ENCODE measurements at regions not wholly inside any gene's neighbourhood (a gene's known extent, or its start where the extent isn't known, plus 50 kb on each side); places are given as distances from the start of the nearest gene placed in this dataset.

- Histone ChIP-seq H3K27ac (no peak overlapping the region), H3K4me1 (no peaks in the 10 kb centered on the region), H3K36me3 (no peaks in the 10 kb centered on the region), H3K4me3 (no peak overlapping the region), H3K9me3 (peaks cover 0 to 15% (median 6%) of the 10 kb centered on the region in 4 donors), H3K27me3 (no peaks in the 10 kb centered on the region)
- 64 to 75% methylated on average over 2 of the region's 2 CpGs for WGBS, 2 donors
- DNase-seq (ENCODE audit: low spot score in 2 of 2), result no peak
- TF ChIP-seq EP300 (IDR thresholded peaks at IDR 0.05) (no peak), POLR2A (IDR thresholded peaks at IDR 0.05) (no peak), CTCF (IDR thresholded peaks at IDR 0.05) (no peak)
These were observed 368.2 kb downstream of the HINT1 start for GRCh38 chr5:130796902-130797301.

GRCh38 chr5:130796032-130796431 lies 369.0 kb downstream of the HINT1 start:
- WGBS, 2 donors, result 82% methylated on average over 2 of the region's 2 CpGs
- Histone ChIP-seq H3K4me1 (no peaks in the 10 kb centered on the region), H3K9me3 (peaks cover 0 to 12% (median 4%) of the 10 kb centered on the region in 4 donors), H3K27ac (no peak overlapping the region), H3K4me3 (no peak overlapping the region), H3K36me3 (no peaks in the 10 kb centered on the region), H3K27me3 (no peaks in the 10 kb centered on the region)
- no peak for DNase-seq (ENCODE audit: low spot score in 2 of 2)
- TF ChIP-seq EP300 (IDR thresholded peaks at IDR 0.05) (no peak), POLR2A (IDR thresholded peaks at IDR 0.05) (no peak), CTCF (IDR thresholded peaks at IDR 0.05) (no peak)

GRCh38 chr5:130795037-130795436 lies 370.0 kb downstream of the HINT1 start:
- no peak for TF ChIP-seq EP300 (IDR thresholded peaks at IDR 0.05)
- no peaks in the 10 kb centered on the region for H3K27me3 ChIP-seq
- no peak overlapping the region for H3K4me3 ChIP-seq
- H3K4me1 ChIP-seq, result no peaks in the 10 kb centered on the region
- peaks cover 0 to 3% (median 0%) of the 10 kb centered on the region in 4 donors for H3K9me3 ChIP-seq
- 77 to 86% methylated on average over 2 of the region's 2 CpGs for WGBS, 2 donors
- H3K36me3 ChIP-seq, result no peaks in the 10 kb centered on the region
- H3K27ac ChIP-seq, result no peak overlapping the region
- DNase-seq (ENCODE audit: low spot score in 2 of 2), result no peak

- Histone ChIP-seq H3K9me3 (no peaks in the 10 kb centered on the region), H3K4me1 (no peaks in the 10 kb centered on the region), H3K27me3 (no peaks in the 10 kb centered on the region), H3K27ac (no peak overlapping the region), H3K36me3 (no peaks in the 10 kb centered on the region), H3K4me3 (no peak overlapping the region)
- no peak for DNase-seq (ENCODE audit: low spot score in 2 of 2)
- no peak for TF ChIP-seq CTCF (IDR thresholded peaks at IDR 0.05)
- no peak for TF ChIP-seq EP300 (IDR thresholded peaks at IDR 0.05)
- no peak for TF ChIP-seq POLR2A (IDR thresholded peaks at IDR 0.05)
These were observed 387.3 kb downstream of the HINT1 start for GRCh38 chr5:130777794-130778193.

- Histone ChIP-seq H3K9me3 (no peaks in the 10 kb centered on the region), H3K36me3 (no peaks in the 10 kb centered on the region), H3K27ac (no peak overlapping the region), H3K4me1 (no peaks in the 10 kb centered on the region), H3K4me3 (no peak overlapping the region), H3K27me3 (no peaks in the 10 kb centered on the region)
- TF ChIP-seq EP300 (IDR thresholded peaks at IDR 0.05), result no peak
- TF ChIP-seq CTCF (IDR thresholded peaks at IDR 0.05), result no peak
- no peak for TF ChIP-seq POLR2A (IDR thresholded peaks at IDR 0.05)
- 89 to 90% methylated on average over 3 of the region's 3 CpGs for WGBS, 2 donors
- DNase-seq (ENCODE audit: low spot score in 2 of 2), result no peak
These were observed 391.2 kb downstream of the HINT1 start for GRCh38 chr5:130773813-130774212.

- WGBS, 2 donors, result 19 to 24% methylated on average over 1 of the region's 1 CpG
- Histone ChIP-seq H3K4me1 (no peaks in the 10 kb centered on the region), H3K27ac (no peak overlapping the region), H3K4me3 (no peak overlapping the region), H3K36me3 (no peaks in the 10 kb centered on the region), H3K27me3 (no peaks in the 10 kb centered on the region), H3K9me3 (no peaks in the 10 kb centered on the region)
- no peak for DNase-seq (ENCODE audit: low spot score in 2 of 2)
- TF ChIP-seq CTCF (IDR thresholded peaks at IDR 0.05) (no peak), POLR2A (IDR thresholded peaks at IDR 0.05) (no peak), EP300 (IDR thresholded peaks at IDR 0.05) (no peak)
These were observed 403.0 kb downstream of the HINT1 start for GRCh38 chr5:130762031-130762430.
